ENCODE measurements at regions not wholly inside any gene's neighbourhood (a gene's known extent, or its start where the extent isn't known, plus 50 kb on each side); places are given as distances from the start of the nearest gene placed in this dataset.

GRCh38 chr4:13903061-13903460, 275.5 kb upstream of the BOD1L1 start (continued):
- no peak for TF ChIP-seq ZNF462 (CRISPR knock-in tag; IDR thresholded peaks at IDR 0.05)
- no peak for TF ChIP-seq CTCF (conservative IDR thresholded peaks at IDR 0.05; ENCODE audit: low read depth in 2 of 2)
- no peak for TF ChIP-seq ETS1 (IDR thresholded peaks at IDR 0.05)
- TF ChIP-seq STAT1 (IDR thresholded peaks at IDR 0.05; ENCODE audit: unreplicated experiment): no peak
- no peak for TF ChIP-seq NANOG (IDR thresholded peaks at IDR 0.05; ENCODE audit: borderline replicate concordance)
- no peak for TF ChIP-seq POLR2AphosphoS5 (IDR thresholded peaks at IDR 0.05; ENCODE audit: low read depth)
- no peak for TF ChIP-seq EZH2phosphoT487 (IDR thresholded peaks at IDR 0.05; ENCODE audit: unreplicated experiment)
- no peak for TF ChIP-seq ZNF331 (CRISPR knock-in tag; IDR thresholded peaks at IDR 0.05; ENCODE audit: low read depth)
- TF ChIP-seq CREB1 (CRISPR knock-in tag; IDR thresholded peaks at IDR 0.05; ENCODE audit: low read depth): no peak

Data from GM23338 (cell line).